ENCODE measurements at regions not wholly inside any gene's neighbourhood (a gene's known extent, or its start where the extent isn't known, plus 50 kb on each side); places are given as distances from the start of the nearest gene placed in this dataset.

DNA sequence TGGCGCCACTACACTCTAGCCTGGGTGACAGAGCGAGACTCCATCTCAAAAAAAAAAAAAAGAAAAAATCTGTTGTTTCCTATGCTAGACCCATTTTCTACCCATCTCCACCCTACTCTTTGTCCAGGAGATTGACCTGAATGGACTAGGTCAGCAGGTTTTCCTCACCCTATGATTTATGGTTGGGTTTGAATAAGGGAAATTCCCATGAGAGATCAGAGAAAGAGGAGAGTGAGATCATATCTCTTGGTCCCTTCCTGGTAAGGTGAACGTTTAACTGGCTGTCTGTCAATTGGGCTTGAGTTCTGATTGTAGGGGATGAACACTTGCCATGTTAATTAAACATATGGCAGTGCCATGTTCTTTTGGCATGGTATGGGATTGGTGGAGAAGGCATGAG is 387.4 kb downstream of the MAN2A1 start:
- TF ChIP-seq EP300 (IDR thresholded peaks at IDR 0.05) (no peak), POLR2AphosphoS5 (IDR thresholded peaks at IDR 0.05) (no peak), POLR2A (IDR thresholded peaks at IDR 0.05) (no peak)
- TF ChIP-seq, protein P1, sequence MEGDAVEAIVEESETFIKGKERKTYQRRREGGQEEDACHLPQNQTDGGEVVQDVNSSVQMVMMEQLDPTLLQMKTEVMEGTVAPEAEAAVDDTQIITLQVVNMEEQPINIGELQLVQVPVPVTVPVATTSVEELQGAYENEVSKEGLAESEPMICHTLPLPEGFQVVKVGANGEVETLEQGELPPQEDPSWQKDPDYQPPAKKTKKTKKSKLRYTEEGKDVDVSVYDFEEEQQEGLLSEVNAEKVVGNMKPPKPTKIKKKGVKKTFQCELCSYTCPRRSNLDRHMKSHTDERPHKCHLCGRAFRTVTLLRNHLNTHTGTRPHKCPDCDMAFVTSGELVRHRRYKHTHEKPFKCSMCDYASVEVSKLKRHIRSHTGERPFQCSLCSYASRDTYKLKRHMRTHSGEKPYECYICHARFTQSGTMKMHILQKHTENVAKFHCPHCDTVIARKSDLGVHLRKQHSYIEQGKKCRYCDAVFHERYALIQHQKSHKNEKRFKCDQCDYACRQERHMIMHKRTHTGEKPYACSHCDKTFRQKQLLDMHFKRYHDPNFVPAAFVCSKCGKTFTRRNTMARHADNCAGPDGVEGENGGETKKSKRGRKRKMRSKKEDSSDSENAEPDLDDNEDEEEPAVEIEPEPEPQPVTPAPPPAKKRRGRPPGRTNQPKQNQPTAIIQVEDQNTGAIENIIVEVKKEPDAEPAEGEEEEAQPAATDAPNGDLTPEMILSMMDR (IDR thresholded peaks at IDR 0.05) = no peak
